HL-60/S4 (cell line): ENCODE measurements at regions not wholly inside any gene's neighbourhood (a gene's known extent, or its start where the extent isn't known, plus 50 kb on each side); places are given as distances from the start of the nearest gene placed in this dataset.
"Not testable (repeated sequence)": the region's sequence is repeated elsewhere in the genome, so short reads cannot be mapped to it uniquely, and the experiment has no call there.

Source experiments
- in situ Hi-C: fragments of 300-500 bp; cut with MboI; formaldehyde crosslinking; loops from 2 replicates; pipeline ENCODE4 v1.14.3; 2022; ENCODE audit warnings: low sequenced_read_pairs

- in situ Hi-C loops: loop anchor here (10.0 kb wide), 1 partner anchor 730 kb away; no protein-coding TSS in a partner anchor
These were observed 81.0 kb upstream of the ASB18 start for GRCh38 chr2:236345081-236345714.

GRCh38 chr2:236346366-236346765 is 82.2 kb upstream of the ASB18 start:
- in situ Hi-C loops: loop anchor here (10.0 kb wide), 1 partner anchor 728 kb away; no protein-coding TSS in a partner anchor

GRCh38 chr2:236348279-236348678 is 84.1 kb upstream of the ASB18 start:
- in situ Hi-C loops: loop anchor here (10.0 kb wide), 1 partner anchor 727 kb away; no protein-coding TSS in a partner anchor

DNA sequence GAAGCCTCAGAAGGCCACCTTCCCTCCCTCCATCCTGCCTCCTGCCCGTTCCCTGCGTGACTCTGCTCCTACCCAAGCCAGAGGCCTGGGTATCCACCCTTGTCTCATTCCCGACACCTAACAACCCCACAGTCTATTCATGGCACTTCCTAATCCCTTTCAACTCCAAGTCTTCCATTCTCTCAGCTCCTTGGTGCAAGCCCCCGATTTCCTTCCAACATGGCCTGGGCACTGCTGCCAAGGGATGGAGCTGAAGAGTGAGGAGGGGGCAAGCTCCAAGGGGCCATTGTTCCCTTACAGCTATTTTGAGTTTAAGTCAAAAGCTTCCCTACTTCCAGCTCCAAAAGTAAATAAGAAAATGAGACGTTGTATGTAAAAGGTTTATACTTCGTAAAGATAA is 84.8 kb upstream of the ASB18 start:
- in situ Hi-C loops: loop anchor here (10.0 kb wide), 1 partner anchor 726 kb away; no protein-coding TSS in a partner anchor

DNA sequence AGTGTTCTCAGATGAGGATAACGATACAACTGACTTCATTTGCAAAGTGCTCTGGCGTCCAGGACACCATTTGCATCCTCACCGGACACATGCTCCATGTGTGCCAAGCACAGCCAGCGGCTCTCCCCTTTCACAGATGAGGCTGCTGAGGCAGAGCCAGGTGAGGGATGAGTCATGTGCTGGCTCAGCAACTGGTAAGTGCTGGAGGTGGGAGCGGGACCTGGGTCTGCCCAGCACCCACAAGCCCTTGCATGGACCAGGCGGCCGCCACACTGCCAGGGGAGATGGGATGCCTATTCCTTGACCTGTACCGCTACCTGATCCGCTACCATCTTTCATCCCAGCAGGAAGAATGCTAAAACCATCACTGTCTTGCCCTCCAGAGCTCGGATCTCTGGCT is 86.2 kb upstream of the ASB18 start:
- in situ Hi-C loops: no loop called here

- in situ Hi-C loops: no loop called here
These were observed 87.8 kb upstream of the ASB18 start for GRCh38 chr2:236351966-236352525.

- in situ Hi-C loops: no loop called here
These were observed 88.8 kb upstream of the ASB18 start for GRCh38 chr2:236352761-236353593.

DNA sequence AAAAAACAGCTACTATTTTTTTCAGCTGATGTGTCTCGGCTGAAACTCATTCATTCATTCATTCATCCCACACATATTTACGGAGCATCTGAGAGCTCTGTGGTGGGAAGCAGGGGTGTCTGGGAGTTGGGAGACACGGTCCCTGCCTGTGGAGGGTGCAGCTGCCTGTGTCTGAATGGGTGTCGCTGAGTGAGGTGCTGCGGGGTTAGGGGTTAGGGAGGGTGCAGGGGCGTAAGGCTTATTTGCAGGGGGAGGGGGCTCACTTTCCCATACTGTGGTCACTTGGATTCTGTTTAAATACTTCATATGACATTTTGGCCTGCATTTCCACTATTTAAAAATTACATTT is 89.4 kb upstream of the ASB18 start:
- in situ Hi-C loops: no loop called here

GRCh38 chr2:236354056-236354940 is 90.1 kb upstream of the ASB18 start:
- in situ Hi-C loops: no loop called here

DNA sequence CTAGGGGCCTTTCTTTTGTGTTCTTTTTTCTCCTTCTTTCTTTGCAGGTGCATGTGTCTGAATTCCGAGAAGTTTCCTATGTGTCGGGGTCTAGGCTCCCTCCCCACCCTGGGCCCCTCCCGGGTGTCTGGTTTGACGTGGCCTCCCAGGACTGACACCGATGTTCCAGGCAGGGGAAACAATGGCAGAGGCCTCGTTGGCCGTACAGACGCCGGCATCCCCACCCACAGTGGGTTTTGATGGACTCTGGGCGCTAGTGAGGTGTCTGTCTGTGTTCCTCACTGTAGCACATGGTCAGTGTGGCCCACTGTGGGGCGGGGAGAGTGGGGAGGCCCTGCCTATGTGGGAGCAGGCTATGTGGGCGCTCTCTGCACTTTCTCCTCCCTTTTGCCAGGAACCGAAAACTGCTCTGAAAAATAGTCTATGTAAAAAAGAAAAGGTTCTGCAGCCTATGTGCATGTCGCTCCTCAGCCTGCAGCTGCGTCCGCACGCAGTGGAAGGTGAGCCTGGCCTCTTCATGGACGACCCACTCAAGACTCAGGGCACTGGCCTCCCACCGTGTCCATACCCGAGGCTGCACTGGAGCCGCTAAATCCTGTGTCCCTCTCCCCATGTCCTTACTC is 90.9 kb upstream of the ASB18 start:
- in situ Hi-C loops: no loop called here

DNA sequence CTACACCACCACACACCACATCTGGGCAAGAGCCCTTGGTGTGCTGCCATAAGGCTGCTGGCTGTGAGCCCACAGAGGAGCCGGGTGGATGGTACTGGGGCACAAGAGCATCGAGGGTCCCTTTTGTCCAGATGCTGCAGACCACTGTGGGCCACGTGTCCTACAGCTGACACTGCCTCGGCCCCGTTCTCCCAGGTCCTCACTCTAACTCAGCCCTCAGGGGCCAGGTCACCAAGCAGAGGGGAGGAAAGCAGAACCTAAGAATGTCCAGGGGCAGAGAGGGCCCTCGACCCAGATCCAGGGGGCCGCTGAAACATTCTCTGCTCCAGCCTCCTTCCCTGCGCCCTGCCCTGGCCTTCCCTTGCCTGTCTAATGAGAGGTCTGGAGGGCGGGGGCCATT is 91.7 kb upstream of the ASB18 start:
- in situ Hi-C loops: no loop called here

- in situ Hi-C loops: not testable (repeated sequence)
These were observed 92.1 kb upstream of the ASB18 start for GRCh38 chr2:236356321-236356720.

DNA sequence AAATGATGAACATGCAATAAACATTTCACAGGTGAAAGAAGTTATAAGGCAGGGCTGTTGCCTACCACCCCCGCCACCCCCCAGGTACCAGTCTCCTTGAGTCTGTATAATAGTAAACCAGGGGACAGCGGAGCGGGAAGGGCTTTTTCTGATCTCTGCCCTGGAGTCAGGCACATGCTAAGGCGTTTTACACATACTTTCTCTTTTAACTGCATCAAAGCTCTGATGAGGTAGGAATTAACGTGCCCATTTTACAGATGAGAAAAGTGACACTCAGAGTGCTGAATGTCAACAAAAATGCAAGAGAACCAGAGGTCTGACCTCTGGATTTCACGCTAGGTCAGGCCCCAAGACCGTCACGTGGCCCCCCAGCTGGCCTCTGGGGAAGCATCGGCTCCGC is 94.3 kb upstream of the ASB18 start:
- in situ Hi-C loops: not testable (repeated sequence)

DNA sequence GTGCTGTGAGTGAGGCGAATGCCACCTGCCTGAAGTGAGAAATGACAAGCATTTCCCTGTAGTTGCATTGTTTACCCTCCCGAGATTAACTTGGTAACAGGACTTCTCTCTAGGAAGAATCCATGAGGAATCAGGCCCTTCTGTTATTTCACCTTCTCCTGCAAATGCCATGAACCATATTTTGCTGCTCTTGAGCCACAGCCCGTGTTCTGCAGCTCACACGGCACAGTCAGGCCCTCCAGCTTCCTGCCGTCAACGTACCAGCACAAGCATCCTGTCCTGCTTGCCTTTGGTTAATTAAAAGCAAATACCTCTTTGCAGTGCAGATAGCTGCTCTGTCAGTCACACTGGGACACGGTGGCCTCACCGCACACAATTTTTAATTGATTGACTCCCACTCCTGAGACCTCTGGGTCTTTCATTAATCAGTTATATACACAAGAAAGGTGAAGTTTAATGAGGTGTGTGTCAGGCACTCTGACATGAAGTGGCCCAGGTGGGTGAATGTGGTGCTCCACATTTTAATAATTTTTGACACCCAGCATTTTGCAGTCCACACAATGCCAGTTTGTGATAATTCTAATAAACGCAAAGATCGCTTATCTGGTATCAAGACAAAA is 95.3 kb upstream of the ASB18 start:
- in situ Hi-C loops: no loop called here

DNA sequence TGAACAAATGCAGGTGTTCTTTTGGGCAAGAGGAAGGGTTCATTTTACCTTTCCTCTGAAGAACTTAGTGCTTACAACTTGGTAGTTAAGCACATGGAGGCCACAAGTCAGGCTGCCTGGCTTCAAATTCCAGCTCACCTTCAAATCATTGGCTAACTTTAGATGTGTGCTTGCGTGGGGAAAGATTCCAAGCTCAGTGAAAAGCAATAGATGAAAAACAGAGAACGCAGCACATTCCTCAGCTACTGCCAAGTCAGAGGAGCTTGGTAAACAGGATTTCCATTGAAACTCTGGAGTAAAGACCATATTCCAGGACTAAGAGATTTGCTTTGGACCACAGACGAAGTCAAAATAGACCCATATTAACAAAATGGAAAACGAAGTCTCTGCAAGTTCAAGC is 96.3 kb upstream of the ASB18 start:
- in situ Hi-C loops: no loop called here

DNA sequence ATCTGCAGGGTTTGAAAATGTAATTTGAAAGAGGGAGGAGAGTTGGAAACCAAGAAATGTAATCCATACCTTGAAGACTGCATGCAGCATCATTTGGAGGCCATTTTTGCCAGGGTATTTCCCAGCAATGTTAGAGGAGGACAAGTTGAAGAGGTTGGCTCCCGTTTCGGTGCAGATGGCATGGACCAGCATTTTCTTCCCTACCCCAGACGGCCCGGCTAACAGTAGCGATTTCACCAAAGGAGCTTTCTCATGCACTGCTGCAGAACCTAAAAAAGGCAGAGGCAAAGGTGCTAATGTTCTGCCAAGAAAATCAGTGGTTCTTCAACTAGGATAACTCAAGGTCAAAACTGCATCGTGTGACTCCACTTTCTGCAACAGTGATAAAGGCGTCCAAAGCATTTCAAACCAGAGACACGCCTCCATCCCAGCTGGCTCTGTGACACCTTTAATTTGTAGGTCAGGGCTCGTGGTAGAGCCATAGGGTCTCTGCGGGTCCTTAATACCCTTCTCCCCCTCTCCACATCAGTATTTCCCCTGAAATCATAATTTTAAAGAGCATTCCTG is 99.6 kb upstream of the ASB18 start:
- in situ Hi-C loops: no loop called here

GRCh38 chr2:236365258-236366048 is 101.2 kb upstream of the ASB18 start:
- in situ Hi-C loops: no loop called here

GRCh38 chr2:236366049-236366387 is 101.8 kb upstream of the ASB18 start:
- in situ Hi-C loops: no loop called here

- in situ Hi-C loops: no loop called here
These were observed 102.2 kb upstream of the ASB18 start for GRCh38 chr2:236366397-236366796.
